Left lung (tissue), 4 donors: ENCODE measurements at regions not wholly inside any gene's neighbourhood (a gene's known extent, or its start where the extent isn't known, plus 50 kb on each side); places are given as distances from the start of the nearest gene placed in this dataset.

Experiments used
- ATAC-seq: fragments of 200-7000 bp; cut with Tn5 transposase; one replicate; pipeline ENCODE4 v1.9.1; 2020; ENCODE audit warnings: moderate library complexity
- DNase-seq, 4 donors: peaks; one replicate each; pipeline ENCODE4 v3.0.0-alpha.2; 2013 to 2020
- H3K27ac ChIP-seq, 2 donors: fragments of 200-600 bp; sonication (generic) in 1 of 2; one replicate each; pipeline versions ENCODE4 v1.5.0 to v1.8.0; 2020 to 2021
- H3K27me3 ChIP-seq, 2 donors: fragments of 200-600 bp; sonication (generic) in 1 of 2; one replicate each; pipeline versions ENCODE4 v1.5.0 to v1.8.0; 2020 to 2021
- H3K36me3 ChIP-seq, 2 donors: fragments of 200-600 bp; sonication (generic) in 1 of 2; one replicate each; pipeline versions ENCODE4 v1.5.0 to v1.8.0; 2020 to 2021
- H3K4me1 ChIP-seq, 2 donors: fragments of 200-600 bp; one replicate each; pipeline ENCODE4 v1.8.0; 2021
- H3K4me3 ChIP-seq, 2 donors: fragments of 200-600 bp; sonication (generic) in 1 of 2; one replicate each; pipeline versions ENCODE4 v1.5.0 to v1.8.0; 2020 to 2021; ENCODE audit warnings: mild to moderate bottlenecking in 1 of 2
- H3K9me3 ChIP-seq, 2 donors: fragments of 200-600 bp; sonication (generic) in 1 of 2; one replicate each; pipeline versions ENCODE4 v1.5.0 to v1.8.0; 2020 to 2021
- intact Hi-C, 2 donors: fragments of 100-400 bp; cut with DNase I; formaldehyde crosslinking; loops; one replicate each; pipeline versions ENCODE4 v1.11.2 to v1.14.2; 2022
- TF ChIP-seq, protein P1 (sequence below), 2 donors: fragments of 200-600 bp; sonication (generic) in 1 of 2; IDR thresholded peaks; one replicate each; pipeline versions ENCODE4 v1.5.0 to v1.8.0; 2021; ENCODE audit warnings: antibody characterized with exemption in 2 of 2
- donor health status: DM: no; HTN: yes; CAD: no.
- donor health status: DM: no; HTN: no; CAD: no.

DNA sequence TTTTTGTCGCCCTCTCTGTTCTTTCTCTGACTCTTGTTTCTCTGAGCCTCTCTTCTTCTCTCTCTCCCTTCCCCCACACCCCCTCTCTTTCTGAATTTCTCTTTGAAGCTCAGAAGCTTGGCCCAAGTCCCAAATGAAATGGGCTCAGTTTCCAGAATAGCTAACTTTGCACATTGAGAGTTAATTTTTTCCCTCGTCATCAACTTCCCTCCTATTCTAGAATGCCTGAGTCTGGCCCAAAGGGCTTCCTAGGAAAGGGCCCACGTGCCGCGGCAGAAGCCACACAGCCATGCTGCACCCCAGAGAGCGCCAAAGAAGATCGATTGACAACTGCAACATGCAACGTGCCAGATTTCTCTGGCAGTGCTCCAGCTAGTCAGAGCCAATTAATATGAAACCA is 588.8 kb upstream of the KLF4 start:
- DNase-seq (peak in 2 of 4 donors; percentile 37 to 44), ATAC-seq (no peak)

DNA sequence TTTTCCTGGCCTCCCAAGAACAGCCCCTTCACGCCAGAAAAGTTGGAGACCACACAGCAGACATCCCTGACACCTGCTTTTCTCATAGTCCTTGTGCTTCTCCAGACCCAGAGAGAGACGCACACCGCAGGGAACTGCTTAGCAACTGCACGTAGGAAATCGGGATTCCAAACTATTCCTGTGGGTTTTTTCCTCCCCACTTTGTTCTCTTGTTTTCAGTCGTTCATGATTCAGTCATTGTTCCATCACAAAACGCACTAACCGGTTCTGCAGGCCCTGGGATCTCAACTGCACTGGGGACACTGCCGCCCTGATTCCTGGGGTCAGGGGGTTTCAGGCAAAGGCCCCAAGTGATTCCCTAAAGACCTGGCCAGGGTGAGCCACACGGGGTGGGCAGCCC is 588.0 kb upstream of the KLF4 start:
- ATAC-seq (no peak), DNase-seq (peak in 1 of 4 donors; percentile 19)
- no peak overlapping the region for H3K27ac ChIP-seq
- TF ChIP-seq, protein P1, sequence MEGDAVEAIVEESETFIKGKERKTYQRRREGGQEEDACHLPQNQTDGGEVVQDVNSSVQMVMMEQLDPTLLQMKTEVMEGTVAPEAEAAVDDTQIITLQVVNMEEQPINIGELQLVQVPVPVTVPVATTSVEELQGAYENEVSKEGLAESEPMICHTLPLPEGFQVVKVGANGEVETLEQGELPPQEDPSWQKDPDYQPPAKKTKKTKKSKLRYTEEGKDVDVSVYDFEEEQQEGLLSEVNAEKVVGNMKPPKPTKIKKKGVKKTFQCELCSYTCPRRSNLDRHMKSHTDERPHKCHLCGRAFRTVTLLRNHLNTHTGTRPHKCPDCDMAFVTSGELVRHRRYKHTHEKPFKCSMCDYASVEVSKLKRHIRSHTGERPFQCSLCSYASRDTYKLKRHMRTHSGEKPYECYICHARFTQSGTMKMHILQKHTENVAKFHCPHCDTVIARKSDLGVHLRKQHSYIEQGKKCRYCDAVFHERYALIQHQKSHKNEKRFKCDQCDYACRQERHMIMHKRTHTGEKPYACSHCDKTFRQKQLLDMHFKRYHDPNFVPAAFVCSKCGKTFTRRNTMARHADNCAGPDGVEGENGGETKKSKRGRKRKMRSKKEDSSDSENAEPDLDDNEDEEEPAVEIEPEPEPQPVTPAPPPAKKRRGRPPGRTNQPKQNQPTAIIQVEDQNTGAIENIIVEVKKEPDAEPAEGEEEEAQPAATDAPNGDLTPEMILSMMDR (IDR thresholded peaks at IDR 0.05): no peak
- H3K4me1 ChIP-seq: no peaks in the 10 kb centered on the region
- H3K4me3 ChIP-seq: no peak overlapping the region
- no peaks in the 10 kb centered on the region for H3K36me3 ChIP-seq
- intact Hi-C loops: no loop called here
- no peaks in the 10 kb centered on the region for H3K9me3 ChIP-seq
- H3K27me3 ChIP-seq: no peaks in the 10 kb centered on the region

More for the DNA sequence above, 588.8 kb upstream of the KLF4 start:
- Histone ChIP-seq H3K9me3 (no peaks in the 10 kb centered on the region), H3K4me3 (no peak overlapping the region), H3K27ac (no peak overlapping the region), H3K27me3 (no peaks in the 10 kb centered on the region), H3K36me3 (no peaks in the 10 kb centered on the region), H3K4me1 (no peaks in the 10 kb centered on the region)
- TF ChIP-seq, protein P1 (IDR thresholded peaks at IDR 0.05): no peak
- intact Hi-C loops: no loop called here

DNA sequence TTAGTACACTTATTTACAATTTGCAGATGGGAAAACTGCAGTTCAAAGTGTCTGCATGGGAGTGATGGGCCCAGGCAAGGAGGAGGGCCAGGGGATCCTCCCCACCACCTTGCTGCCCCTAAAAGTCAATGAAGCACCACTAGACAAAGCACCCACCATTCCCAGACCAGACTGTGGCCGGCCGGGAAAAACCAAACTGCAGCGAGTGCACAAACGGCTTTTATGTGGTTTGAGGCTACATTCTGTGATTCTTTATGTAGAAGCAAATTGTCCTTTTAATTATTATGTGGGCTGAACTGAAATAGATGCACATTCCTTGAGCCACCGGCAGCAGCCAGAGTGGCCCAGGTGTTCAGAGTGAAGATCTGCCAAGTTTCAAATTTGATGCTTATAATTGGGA is 585.3 kb upstream of the KLF4 start:
- intact Hi-C loops: no loop called here
- ATAC-seq (no peak), DNase-seq (no peak)
- Histone ChIP-seq H3K36me3 (no peaks in the 10 kb centered on the region), H3K27ac (no peak overlapping the region), H3K9me3 (no peaks in the 10 kb centered on the region), H3K4me3 (no peak overlapping the region), H3K27me3 (no peaks in the 10 kb centered on the region), H3K4me1 (no peaks in the 10 kb centered on the region)
- TF ChIP-seq, protein P1 (IDR thresholded peaks at IDR 0.05): no peak

DNA sequence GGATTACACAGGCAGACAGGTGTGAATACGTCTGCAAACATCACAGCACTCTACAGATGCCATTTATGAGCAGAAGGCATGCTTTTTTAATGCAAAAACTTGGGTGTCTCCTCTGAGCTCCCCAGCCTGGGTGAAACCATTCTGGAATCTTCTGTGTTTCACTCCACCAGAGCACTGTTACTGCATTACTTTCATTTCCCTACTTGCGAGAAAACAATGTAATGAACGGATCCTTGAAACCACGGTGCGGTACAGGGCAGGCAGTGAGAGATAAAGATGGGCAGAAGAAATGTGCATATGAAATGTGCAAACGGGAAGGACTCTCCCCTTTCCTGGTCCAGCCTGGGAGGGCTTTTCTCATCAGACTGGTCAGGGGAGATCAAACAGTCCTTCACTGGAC is 584.3 kb upstream of the KLF4 start:
- Histone ChIP-seq H3K27ac (no peak overlapping the region), H3K9me3 (no peaks in the 10 kb centered on the region), H3K4me1 (no peaks in the 10 kb centered on the region), H3K27me3 (no peaks in the 10 kb centered on the region), H3K36me3 (no peaks in the 10 kb centered on the region), H3K4me3 (no peak overlapping the region)
- TF ChIP-seq, protein P1 (IDR thresholded peaks at IDR 0.05): no peak
- ATAC-seq (no peak), DNase-seq (no peak)
- intact Hi-C loops: no loop called here

DNA sequence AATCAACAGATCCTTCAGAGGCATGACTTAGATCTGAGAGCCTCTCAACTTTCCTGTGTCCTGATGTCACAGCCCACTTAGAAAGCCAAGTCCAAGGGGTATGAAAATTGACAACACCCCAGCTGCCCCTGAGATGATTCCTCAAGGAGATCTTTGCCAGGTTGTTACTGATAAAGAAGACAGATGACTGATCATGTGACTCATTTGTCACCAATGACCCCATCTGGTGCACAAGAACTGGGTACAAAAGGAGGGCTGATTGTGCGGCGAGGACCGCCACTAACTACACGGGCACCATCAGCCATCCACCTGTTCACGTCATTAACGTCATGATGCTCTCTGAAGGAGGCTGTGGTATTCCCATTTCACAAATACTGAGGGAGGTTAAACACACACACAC is 583.2 kb upstream of the KLF4 start:
- intact Hi-C loops: no loop called here
- no peaks in the 10 kb centered on the region for H3K27me3 ChIP-seq
- H3K4me1 ChIP-seq: no peaks in the 10 kb centered on the region
- H3K4me3 ChIP-seq: no peak overlapping the region
- H3K9me3 ChIP-seq: no peaks in the 10 kb centered on the region
- no peak overlapping the region for H3K27ac ChIP-seq
- ATAC-seq (no peak), DNase-seq (no peak)
- TF ChIP-seq, protein P1 (IDR thresholded peaks at IDR 0.05): no peak
- no peaks in the 10 kb centered on the region for H3K36me3 ChIP-seq
